Skin of body (tissue), 1 donor: ENCODE measurements at regions not wholly inside any gene's neighbourhood (a gene's known extent, or its start where the extent isn't known, plus 50 kb on each side); places are given as distances from the start of the nearest gene placed in this dataset.

Source experiments
- DNase-seq: peaks from one replicate; lab custom pipeline; 2025; lab: John Stamatoyannopoulos, UW

DNA sequence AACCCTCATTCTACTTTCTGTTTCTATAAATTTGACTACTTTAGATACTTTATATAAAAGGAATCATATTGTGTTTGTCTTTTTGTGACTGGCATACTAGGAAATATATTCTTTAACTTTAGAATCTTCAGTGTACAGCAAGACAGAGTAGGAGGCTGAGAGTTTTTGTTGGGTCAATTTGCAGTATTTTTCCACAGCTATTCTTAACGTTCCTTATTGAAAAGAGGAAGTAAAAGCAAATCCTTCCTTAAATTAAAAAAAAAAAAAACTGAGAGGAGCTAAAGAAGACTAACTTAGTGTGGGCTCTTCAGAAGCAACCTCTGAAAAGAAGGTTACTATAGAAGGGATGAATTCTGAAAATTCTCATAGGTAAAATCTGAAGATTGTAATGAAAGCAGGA, 1194.6 kb downstream of the ADGRL3 start:
- DNase-seq, result no peak

GRCh38 chr4:62387808-62388207, 1187.7 kb downstream of the ADGRL3 start:
- DNase-seq, result no peak

GRCh38 chr4:62377700-62378099, 1177.6 kb downstream of the ADGRL3 start:
- no peak for DNase-seq

DNA sequence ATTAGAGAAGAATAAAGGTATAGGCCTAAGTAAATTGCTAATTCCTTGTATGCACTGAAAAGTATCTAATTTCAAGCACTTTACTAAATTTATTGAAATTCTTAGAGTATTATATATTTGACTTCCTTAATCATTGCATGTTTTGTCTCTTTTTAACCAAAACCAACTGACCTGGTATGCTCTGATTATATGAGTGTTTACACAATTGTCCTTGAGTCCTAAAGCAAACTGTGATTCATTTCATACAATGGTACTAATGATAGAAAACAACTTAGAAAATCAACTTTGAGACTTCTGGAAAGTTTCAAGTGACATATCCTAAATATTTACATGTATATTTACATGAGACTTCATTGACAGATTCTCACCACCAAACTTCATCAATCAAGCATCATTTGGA, 1177.1 kb downstream of the ADGRL3 start:
- DNase-seq, result no peak

- DNase-seq, result no peak
These were observed 1166.8 kb downstream of the ADGRL3 start for GRCh38 chr4:62366939-62367338.

GRCh38 chr4:62360156-62360545, 1160.0 kb downstream of the ADGRL3 start:
- DNase-seq, result peak; percentile 27

DNA sequence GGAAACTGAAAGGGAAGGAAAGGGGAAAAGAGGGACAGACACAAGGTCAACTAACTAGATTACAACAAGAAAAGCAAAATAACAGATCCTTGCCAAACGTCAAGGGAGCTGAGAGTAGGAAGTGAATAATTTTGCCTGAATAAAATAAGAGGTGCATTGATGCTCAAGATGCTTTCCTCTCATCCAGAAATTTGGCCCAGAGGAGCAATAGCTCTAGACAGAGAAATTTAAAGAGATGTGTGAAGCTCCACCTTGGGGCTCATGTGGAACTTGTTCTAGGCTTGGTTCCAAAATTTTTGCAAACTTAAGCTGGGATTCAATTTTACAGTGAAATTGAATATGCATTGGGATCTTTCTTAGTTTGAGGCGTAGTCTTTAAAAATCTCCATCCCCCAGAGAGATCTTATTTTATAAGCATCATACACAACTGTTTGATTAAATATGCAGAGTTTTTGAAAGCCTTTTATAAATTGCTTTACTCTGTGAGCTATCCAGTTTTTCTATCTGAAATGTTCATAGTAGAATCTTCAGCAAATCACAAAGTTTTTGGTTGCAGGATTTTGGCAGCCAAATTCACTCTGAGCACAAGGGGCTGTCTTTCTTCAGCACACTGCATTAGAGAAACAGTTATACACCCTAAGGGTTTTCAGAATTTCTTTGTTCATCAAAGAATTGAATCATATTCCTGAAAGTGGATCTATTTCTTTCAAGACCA, 1159.5 kb downstream of the ADGRL3 start:
- DNase-seq, result peak; percentile 82

- DNase-seq, result no peak
These were observed 1144.8 kb downstream of the ADGRL3 start for GRCh38 chr4:62344915-62345314.

DNA sequence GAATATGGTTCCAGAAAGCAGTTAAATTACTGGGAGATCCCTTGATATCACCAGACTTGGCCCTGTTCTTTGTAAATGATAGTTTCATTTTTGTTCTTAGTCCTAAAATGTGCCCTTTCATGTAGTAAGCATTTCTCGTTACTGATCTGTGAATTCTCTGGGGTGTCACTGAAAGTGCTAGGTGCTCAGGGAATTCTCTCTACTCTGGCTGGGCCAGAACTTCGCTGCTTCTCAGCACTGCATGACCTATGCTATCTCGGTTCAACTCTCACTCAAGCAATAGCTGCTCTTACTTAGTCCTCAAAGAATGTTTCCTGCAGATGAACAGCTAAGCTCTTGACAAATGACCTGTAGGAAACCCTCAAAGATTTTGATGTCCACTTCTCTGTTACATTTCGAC, 1144.3 kb downstream of the ADGRL3 start:
- no peak for DNase-seq

- no peak for DNase-seq
These were observed 1142.2 kb downstream of the ADGRL3 start for GRCh38 chr4:62342346-62342745.

GRCh38 chr4:62328526-62328925, 1128.4 kb downstream of the ADGRL3 start:
- DNase-seq, result no peak

- no peak for DNase-seq
These were observed 1127.6 kb downstream of the ADGRL3 start for GRCh38 chr4:62327612-62328297.

DNA sequence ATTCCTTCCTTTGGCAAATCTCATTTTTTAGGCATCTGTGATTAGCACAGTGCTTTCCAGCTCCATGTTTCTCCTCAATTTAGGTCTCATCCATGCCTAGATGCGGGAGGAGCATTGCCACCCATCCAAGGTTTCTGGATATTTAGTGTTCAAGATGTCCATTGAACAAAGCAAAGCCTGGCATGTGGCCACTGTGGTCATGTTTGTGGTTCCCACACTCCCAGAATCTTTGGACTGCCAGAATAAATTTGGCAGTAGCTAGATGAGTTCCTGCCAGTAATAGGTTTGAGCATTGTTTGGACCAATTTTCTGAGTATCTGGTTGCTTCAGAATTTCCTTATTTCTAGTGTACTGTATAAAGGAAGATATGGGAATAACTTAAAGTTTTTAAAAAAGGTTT, 1124.1 kb downstream of the ADGRL3 start:
- DNase-seq, result no peak

DNA sequence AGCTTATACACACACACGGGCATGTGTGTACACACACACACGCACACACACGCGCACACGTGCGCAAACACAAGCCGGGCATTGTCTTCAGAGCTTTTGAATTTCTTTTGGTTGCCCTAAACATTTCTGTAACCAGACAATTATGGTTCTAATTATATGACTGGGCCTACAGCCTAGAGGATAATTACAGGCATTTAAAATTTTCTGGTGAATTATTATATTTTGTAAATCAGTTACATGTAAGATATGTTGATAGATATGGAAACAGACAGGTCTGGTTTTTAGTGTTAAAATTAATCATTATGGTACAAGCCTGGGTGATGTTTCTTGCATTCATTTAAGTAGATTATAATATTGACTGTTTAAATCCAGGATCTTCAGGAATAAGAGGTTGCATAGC, 1120.5 kb downstream of the ADGRL3 start:
- no peak for DNase-seq

- no peak for DNase-seq
These were observed 1102.6 kb downstream of the ADGRL3 start for GRCh38 chr4:62302710-62303109.

DNA sequence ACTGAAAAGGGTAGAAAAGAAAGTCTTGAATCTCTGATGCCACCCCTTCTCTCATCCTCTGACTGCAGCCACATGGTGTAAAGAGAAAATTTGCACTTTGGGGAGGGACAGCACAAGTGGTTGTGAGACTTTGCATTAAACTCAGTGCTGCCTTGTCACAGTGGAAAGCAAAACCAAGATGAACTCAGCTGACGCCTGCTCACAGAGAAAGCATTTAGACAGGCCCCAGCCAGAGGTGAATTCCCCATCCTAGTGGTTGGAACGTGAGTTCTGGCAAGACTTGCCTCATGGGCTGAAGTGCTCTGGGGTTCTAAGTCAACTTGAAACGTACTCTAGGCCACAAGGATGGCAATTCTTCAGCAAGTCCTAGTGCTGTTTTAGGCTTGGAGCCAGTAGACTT, 1101.4 kb downstream of the ADGRL3 start:
- DNase-seq, result no peak

- no peak for DNase-seq
These were observed 1093.4 kb downstream of the ADGRL3 start for GRCh38 chr4:62293551-62293950.

GRCh38 chr4:62292911-62293310, 1092.8 kb downstream of the ADGRL3 start:
- no peak for DNase-seq

- no peak for DNase-seq
These were observed 1088.8 kb downstream of the ADGRL3 start for GRCh38 chr4:62288808-62289541.

DNA sequence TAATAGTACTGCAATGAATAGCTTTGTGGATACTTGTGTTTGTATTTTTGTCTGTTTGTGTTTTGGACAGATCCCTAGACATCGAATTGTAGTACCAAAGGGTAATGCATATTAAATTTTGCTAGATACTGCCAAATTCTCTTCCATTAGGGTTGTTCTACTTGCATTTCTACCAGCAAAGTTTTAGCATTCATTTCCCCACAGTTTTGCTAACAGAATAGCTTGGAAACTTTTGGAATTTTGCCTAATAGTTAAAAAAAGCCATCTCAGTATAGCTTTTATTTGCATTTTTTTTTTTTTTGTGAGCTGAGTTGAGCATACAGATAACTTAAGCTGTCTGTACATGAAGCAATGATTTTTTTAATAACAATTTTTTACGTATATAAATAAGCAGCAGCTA, 1084.9 kb downstream of the ADGRL3 start:
- DNase-seq, result no peak

- DNase-seq, result no peak
These were observed 1079.6 kb downstream of the ADGRL3 start for GRCh38 chr4:62279689-62280088.

GRCh38 chr4:62275470-62275869, 1075.3 kb downstream of the ADGRL3 start:
- no peak for DNase-seq

DNA sequence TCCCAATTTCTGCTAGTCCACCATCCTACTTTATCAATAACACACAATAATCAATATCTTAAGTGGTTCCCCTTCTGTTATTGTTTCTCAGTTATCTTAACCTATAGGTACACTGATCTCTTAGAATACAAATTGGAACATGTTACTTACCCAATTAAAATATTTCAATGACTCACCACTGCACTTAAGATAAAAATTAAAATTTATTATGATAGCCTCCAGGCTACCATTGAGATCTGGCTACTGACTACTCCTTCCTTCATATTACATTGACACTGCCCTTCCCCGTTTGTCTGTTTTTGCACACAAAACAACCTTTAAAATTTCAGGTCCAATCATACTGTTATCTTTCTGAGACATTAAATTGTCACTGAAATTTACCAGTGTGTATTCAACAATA, 1074.7 kb downstream of the ADGRL3 start:
- no peak for DNase-seq
